NCI-H748 (cell line): ENCODE measurements at regions not wholly inside any gene's neighbourhood (a gene's known extent, or its start where the extent isn't known, plus 50 kb on each side); places are given as distances from the start of the nearest gene placed in this dataset.
A peak's percentile ranks its signal among the peaks of the same experiment; 100 is the strongest.

Experiments
- DNase-seq: peaks from one replicate; lab custom pipeline; 2025; ENCODE audit not compliant: unreplicated experiment; lab: John Stamatoyannopoulos, UW

GRCh38 chr4:183763990-183764754, 105.1 kb downstream of the TRAPPC11 start:
- no peak for DNase-seq

GRCh38 chr4:183765251-183765911, 106.3 kb downstream of the TRAPPC11 start:
- DNase-seq: peak; percentile 1

DNA sequence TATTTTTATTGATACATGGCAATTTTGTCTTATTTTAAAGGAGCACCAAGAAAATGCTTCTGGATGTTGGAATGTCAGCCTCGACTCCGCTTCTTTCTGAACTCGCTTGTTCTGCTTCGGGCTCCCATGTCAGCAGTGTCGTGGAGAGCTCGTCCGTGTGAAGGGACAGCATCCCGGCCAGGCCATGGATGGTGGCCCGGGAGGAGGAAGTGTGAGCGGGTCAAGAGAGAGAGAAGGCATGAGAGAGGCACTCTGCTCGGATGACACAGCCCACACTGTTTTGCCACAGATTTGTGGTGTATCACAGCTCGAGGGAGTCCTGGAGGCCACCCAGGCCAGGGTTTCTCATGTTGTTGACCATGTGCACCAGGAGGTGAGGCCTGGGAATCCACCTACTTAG, 107.0 kb downstream of the TRAPPC11 start:
- DNase-seq: no peak

DNA sequence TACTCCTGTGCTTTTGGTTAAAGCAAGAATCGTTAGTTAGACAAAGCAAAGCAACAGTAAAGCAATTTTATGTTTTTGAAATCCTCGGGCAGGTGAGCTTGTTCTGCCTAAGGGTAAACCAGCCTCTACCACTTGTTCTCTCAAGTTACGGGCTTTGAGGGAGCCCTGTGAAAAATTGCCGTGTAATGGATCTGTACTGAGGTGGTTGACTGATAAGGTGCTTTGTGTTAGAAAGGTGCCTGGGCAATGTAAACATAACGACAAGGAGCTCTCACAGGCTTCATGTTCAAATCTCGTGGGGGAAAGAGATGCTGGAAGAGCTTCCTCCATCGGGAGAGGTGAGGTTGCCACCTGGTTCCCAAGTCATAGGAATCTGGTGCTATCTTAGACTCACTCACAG, 111.8 kb downstream of the TRAPPC11 start:
- no peak for DNase-seq

DNA sequence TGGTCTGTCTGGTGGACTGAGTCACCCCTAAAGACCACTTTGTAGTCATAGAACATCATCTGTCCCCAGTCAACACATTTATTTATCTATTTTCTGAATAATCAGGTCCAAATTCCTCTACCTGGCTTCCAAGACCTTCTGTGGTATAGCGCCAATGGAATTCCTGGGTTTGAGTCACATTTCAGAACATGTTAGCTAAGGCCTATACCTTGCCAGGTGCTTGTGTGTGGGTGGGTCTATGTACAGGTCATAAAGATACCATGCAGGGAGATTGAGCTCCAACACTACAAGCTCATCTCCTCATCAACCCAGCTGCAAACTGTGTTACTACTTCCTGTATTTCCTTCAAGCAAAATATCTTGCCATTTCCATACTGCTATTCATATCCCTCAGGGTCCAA, 113.3 kb downstream of the TRAPPC11 start:
- DNase-seq: no peak

GRCh38 chr4:183773790-183774189, 114.7 kb downstream of the TRAPPC11 start:
- DNase-seq: no peak

- no peak for DNase-seq
These were observed 121.8 kb upstream of the STOX2 start for GRCh38 chr4:183783306-183783705.

GRCh38 chr4:183783991-183784553, 121.0 kb upstream of the STOX2 start:
- DNase-seq: no peak

- no peak for DNase-seq
These were observed 116.7 kb upstream of the STOX2 start for GRCh38 chr4:183788308-183788905.

GRCh38 chr4:183789657-183790056, 115.5 kb upstream of the STOX2 start:
- no peak for DNase-seq

DNA sequence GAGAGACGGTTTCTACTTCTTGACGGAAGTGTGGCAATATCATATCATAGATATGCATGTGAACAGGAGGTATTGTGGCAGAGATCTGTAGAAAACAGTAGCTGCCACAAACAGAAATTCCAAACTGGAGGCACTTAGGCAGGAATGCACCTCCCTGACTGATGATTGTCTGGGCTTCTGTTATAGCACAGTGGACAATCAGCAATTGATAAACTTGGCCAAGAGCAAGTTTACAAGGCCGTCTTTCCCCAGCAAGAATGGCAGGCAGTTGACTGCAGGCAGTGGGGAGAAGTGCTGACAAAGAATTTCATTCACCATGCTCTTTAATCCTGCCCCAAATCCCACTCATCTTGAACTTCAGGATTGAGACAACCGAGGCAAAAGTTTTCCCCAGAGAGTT, 114.4 kb upstream of the STOX2 start:
- no peak for DNase-seq

- DNase-seq: peak; percentile 42
These were observed 108.1 kb upstream of the STOX2 start for GRCh38 chr4:183797011-183797444.

- peak; percentile 54 for DNase-seq
These were observed 107.4 kb upstream of the STOX2 start for GRCh38 chr4:183797445-183798300.

DNA sequence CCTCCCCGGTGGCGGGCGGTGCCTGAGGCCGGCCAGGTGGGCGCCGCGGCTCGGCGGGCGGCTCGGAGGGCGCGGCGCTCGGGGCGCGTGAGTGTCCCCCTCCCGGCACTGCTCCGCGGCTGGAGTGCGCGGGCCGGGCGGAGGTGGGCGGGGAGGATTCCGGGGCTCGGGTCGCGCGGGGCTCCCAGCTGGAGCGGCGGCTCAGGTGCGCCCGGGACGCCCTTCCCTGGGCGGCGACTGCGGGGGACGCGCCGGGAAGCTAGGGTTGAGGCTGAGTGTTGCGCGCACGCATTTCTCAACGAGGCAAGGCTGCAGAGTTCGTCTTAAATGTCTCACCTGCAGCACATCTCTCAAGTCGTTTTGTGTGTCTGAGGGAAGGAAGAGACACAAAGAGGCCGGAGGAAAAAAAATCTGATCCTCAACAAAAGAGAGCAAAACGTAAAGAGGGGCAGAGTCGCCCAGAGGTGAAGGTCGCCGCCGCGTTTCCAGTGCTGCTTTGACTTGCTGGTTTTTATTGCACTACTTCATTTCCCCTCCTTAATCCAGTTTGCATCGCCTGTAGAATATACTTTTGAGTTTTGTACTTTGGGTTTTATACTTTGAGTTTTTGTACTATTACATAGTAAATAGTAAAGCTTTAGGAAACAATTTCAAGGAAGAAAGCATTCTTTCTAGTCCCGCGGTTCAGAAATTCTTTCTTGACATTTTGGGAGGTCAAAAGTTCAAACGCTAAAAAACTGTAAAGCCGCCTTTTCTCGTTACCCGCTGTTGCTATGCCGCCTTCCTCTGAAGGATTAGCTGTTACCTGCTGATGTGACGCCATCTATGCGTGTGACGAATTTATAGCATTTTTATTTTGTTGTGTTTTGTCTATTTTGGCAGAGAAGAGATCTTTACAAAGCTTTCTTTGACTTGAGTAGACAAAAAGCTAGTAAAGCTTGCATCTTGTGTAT, 106.5 kb upstream of the STOX2 start:
- DNase-seq: peak; percentile 44

- no peak for DNase-seq
These were observed 103.5 kb upstream of the STOX2 start for GRCh38 chr4:183801457-183802165.

- no peak for DNase-seq
These were observed 98.8 kb upstream of the STOX2 start for GRCh38 chr4:183806341-183806740.

GRCh38 chr4:183807420-183808096, 97.5 kb upstream of the STOX2 start:
- no peak for DNase-seq

- DNase-seq: no peak
These were observed 97.0 kb upstream of the STOX2 start for GRCh38 chr4:183808097-183808456.

DNA sequence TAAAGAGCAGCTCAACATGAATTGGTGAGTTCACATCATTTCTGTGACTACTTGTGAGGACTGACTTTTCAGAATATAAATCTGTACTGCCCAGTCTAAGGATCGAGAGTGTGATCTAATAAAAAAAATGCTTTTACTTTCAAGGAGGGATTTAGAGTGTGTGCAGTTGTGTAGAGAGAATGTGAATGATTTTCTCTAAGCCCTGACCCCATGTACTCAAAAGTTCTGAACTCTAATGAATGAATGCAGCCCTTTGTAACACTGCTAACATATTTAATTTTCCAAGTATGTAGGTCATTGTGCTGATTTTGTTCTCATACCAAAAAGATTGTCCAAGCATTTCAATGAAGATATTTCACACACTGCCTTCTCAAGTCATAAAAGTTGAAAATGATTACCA, 92.5 kb upstream of the STOX2 start:
- DNase-seq: no peak
